ENCODE measurements at regions not wholly inside any gene's neighbourhood (a gene's known extent, or its start where the extent isn't known, plus 50 kb on each side); places are given as distances from the start of the nearest gene placed in this dataset.

DNA sequence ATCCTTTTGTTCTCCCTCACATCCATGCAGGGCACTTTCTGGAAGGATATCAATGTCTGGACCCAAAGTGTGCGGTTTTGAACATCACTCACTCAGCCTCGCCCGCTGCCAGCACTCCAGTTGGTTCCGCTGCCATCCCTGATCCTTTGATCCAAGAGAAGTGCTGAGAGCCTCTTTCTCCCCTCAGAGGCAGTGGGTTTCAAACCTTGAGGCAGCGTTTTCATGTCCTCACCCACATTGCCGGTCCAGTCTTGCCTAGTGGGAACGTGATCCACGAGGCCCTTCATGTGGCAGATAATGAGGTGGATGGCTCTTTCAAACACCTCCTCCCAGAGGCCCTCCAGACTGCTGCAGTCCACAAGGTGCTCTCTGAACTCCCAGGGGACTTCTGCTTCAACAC is 122.2 kb downstream of the ACTL8 start:
- Histone ChIP-seq H3K4me3 (ENCODE audit: low read depth, low read length) (no peak overlapping the region), H3K4me1 (ENCODE audit: control insufficient read depth, insufficient read depth, low read length) (no peaks in the 10 kb centered on the region), H3K9me3 (ENCODE audit: control insufficient read depth, insufficient read depth, low read depth, low read length) (no peaks in the 10 kb centered on the region), H3K27ac (ENCODE audit: extremely low read depth, low read depth, low read length) (no peak overlapping the region), H3K36me3 (ENCODE audit: control insufficient read depth in 2 of 2, insufficient read depth in 1 of 2, low read length in 2 of 2) (no peaks in the 10 kb centered on the region)
- TF ChIP-seq, protein P1, sequence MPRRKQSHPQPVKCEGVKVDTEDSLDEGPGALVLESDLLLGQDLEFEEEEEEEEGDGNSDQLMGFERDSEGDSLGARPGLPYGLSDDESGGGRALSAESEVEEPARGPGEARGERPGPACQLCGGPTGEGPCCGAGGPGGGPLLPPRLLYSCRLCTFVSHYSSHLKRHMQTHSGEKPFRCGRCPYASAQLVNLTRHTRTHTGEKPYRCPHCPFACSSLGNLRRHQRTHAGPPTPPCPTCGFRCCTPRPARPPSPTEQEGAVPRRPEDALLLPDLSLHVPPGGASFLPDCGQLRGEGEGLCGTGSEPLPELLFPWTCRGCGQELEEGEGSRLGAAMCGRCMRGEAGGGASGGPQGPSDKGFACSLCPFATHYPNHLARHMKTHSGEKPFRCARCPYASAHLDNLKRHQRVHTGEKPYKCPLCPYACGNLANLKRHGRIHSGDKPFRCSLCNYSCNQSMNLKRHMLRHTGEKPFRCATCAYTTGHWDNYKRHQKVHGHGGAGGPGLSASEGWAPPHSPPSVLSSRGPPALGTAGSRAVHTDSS (tag by site-specific recombination; IDR thresholded peaks at IDR 0.05): no peak
- TF ChIP-seq, protein P2, sequence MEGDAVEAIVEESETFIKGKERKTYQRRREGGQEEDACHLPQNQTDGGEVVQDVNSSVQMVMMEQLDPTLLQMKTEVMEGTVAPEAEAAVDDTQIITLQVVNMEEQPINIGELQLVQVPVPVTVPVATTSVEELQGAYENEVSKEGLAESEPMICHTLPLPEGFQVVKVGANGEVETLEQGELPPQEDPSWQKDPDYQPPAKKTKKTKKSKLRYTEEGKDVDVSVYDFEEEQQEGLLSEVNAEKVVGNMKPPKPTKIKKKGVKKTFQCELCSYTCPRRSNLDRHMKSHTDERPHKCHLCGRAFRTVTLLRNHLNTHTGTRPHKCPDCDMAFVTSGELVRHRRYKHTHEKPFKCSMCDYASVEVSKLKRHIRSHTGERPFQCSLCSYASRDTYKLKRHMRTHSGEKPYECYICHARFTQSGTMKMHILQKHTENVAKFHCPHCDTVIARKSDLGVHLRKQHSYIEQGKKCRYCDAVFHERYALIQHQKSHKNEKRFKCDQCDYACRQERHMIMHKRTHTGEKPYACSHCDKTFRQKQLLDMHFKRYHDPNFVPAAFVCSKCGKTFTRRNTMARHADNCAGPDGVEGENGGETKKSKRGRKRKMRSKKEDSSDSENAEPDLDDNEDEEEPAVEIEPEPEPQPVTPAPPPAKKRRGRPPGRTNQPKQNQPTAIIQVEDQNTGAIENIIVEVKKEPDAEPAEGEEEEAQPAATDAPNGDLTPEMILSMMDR (tag by site-specific recombination; IDR thresholded peaks at IDR 0.05): no peak
- no peak for TF ChIP-seq ZNF221 (tag by site-specific recombination; IDR thresholded peaks at IDR 0.05; ENCODE audit: borderline replicate concordance)
- no peak for TF ChIP-seq ZSCAN23 (tag by site-specific recombination; IDR thresholded peaks at IDR 0.05)
- no peak for TF ChIP-seq ZNF133 (tag by site-specific recombination; IDR thresholded peaks at IDR 0.05)
- no peak for TF ChIP-seq TCF7L2 (IDR thresholded peaks at IDR 0.05; ENCODE audit: borderline replicate concordance, low read depth, low read length)
- TF ChIP-seq GLIS2 (tag by site-specific recombination; IDR thresholded peaks at IDR 0.05): no peak
- ChIA-PET POLR2A (no interaction called here), CTCF (interaction anchor here (0.6 to 1.0 kb wide), 2 partner anchors 32 to 34 kb away, joined by 3 to 4 read pairs; no protein-coding TSS in a partner anchor)

DNA sequence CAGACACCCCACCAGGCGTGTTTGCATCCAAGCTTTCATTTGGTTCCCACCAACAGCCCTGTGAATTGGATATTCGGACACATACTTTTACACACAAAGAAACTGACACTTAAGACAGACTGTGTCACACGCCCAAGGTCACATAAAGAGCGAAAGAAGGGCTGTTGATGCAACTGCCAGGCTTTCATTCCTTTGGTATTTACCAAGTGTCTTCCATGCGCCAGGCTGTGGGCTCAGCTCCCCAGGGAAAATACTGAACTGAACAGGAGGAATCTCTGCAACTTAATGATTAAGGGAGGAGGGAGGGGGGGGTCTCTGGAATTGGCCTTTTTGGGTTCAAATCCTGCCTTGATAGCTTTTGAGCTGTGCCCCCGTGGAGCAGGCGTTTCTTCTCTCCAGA is 122.8 kb downstream of the ACTL8 start:
- TF ChIP-seq ZNF404 (tag by site-specific recombination; IDR thresholded peaks at IDR 0.05) (no peak), PRDM1 (tag by site-specific recombination; IDR thresholded peaks at IDR 0.05) (no peak), ZNF629 (tag by site-specific recombination; IDR thresholded peaks at IDR 0.05) (no peak), ZNF133 (tag by site-specific recombination; IDR thresholded peaks at IDR 0.05) (no peak), ZNF366 (tag by site-specific recombination; conservative IDR thresholded peaks at IDR 0.05) (no peak), ZBTB17 (tag by site-specific recombination; IDR thresholded peaks at IDR 0.05) (no peak), REPIN1 (tag by site-specific recombination; IDR thresholded peaks at IDR 0.05; ENCODE audit: low read depth) (no peak), YY2 (tag by site-specific recombination; IDR thresholded peaks at IDR 0.05) (no peak), ZNF843 (tag by site-specific recombination; IDR thresholded peaks at IDR 0.05) (no peak)
- TF ChIP-seq, protein P3, sequence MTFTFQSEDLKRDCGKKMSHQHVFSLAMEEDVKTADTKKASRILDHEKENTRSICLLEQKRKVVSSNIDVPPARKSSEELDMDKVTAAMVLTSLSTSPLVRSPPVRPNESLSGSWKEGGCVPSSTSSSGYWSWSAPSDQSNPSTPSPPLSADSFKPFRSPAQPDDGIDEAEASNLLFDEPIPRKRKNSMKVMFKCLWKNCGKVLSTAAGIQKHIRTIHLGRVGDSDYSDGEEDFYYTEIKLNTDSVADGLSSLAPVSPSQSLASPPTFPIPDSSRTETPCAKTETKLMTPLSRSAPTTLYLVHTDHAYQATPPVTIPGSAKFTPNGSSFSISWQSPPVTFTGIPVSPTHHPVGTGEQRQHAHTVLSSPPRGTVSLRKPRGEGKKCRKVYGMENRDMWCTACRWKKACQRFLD (tag by site-specific recombination; IDR thresholded peaks at IDR 0.05): no peak
- TF ChIP-seq, protein P4, sequence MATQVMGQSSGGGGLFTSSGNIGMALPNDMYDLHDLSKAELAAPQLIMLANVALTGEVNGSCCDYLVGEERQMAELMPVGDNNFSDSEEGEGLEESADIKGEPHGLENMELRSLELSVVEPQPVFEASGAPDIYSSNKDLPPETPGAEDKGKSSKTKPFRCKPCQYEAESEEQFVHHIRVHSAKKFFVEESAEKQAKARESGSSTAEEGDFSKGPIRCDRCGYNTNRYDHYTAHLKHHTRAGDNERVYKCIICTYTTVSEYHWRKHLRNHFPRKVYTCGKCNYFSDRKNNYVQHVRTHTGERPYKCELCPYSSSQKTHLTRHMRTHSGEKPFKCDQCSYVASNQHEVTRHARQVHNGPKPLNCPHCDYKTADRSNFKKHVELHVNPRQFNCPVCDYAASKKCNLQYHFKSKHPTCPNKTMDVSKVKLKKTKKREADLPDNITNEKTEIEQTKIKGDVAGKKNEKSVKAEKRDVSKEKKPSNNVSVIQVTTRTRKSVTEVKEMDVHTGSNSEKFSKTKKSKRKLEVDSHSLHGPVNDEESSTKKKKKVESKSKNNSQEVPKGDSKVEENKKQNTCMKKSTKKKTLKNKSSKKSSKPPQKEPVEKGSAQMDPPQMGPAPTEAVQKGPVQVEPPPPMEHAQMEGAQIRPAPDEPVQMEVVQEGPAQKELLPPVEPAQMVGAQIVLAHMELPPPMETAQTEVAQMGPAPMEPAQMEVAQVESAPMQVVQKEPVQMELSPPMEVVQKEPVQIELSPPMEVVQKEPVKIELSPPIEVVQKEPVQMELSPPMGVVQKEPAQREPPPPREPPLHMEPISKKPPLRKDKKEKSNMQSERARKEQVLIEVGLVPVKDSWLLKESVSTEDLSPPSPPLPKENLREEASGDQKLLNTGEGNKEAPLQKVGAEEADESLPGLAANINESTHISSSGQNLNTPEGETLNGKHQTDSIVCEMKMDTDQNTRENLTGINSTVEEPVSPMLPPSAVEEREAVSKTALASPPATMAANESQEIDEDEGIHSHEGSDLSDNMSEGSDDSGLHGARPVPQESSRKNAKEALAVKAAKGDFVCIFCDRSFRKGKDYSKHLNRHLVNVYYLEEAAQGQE (tag by site-specific recombination; IDR thresholded peaks at IDR 0.05): no peak
- ChIA-PET CTCF (interaction anchor here (0.6 to 1.0 kb wide), 2 partner anchors 31 to 33 kb away, joined by 3 to 4 read pairs; no protein-coding TSS in a partner anchor), POLR2A (no interaction called here)
- H3K4me1 ChIP-seq (ENCODE audit: control insufficient read depth, insufficient read depth, low read length): no peaks in the 10 kb centered on the region
- H3K4me3 ChIP-seq (ENCODE audit: low read depth, low read length): no peak overlapping the region
- no peaks in the 10 kb centered on the region for H3K9me3 ChIP-seq (ENCODE audit: control insufficient read depth, insufficient read depth, low read depth, low read length)
- no peaks in the 10 kb centered on the region for H3K36me3 ChIP-seq (ENCODE audit: control insufficient read depth in 2 of 2, insufficient read depth in 1 of 2, low read length in 2 of 2)
- no peak overlapping the region for H3K27ac ChIP-seq (ENCODE audit: extremely low read depth, low read depth, low read length)
